IMR-90 (cell line): ENCODE measurements at regions not wholly inside any gene's neighbourhood (a gene's known extent, or its start where the extent isn't known, plus 50 kb on each side); places are given as distances from the start of the nearest gene placed in this dataset.

Source experiments
- CEBPB ChIP-seq: IDR thresholded peaks from 2 replicates; pipeline ENCODE4 v1.6.1; 2012; ENCODE audit warnings: low read depth, low read length, improper control_type of control experiment
- POLR2A ChIP-seq: IDR thresholded peaks from 2 replicates; pipeline ENCODE4 v1.6.1; 2012; ENCODE audit warnings: mild to moderate bottlenecking, low read depth, low read length
- RAD21 ChIP-seq: IDR thresholded peaks from 2 replicates; pipeline ENCODE4 v1.6.1; 2012; ENCODE audit warnings: low read length, improper control_type of control experiment
- TF ChIP-seq, protein P1 (sequence below): conservative IDR thresholded peaks from 2 replicates; pipeline ENCODE4 v1.5.1; 2012; ENCODE audit warnings: mild to moderate bottlenecking, low read depth, low read length, improper control_type of control experiment

DNA sequence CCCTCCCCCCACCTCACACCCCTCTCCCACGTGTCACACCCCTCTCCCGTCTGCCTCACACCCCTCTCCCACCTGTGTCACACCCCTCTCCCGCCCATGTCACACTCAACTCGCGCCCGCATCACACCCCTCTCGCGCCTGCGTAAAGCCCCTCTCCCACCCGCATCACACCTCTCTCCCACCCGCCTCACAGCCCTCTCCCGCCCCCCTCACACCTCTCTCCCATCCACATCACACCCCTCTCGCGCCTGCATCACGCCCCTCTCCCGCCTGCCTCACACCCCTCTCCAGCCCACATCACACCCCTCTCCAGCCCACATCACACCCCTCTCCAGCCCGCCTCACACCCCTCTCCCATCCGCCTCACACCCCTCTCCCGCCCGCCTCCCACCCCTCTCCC is 173.5 kb upstream of the FOXD4L5 start:
- TF ChIP-seq, protein P1, sequence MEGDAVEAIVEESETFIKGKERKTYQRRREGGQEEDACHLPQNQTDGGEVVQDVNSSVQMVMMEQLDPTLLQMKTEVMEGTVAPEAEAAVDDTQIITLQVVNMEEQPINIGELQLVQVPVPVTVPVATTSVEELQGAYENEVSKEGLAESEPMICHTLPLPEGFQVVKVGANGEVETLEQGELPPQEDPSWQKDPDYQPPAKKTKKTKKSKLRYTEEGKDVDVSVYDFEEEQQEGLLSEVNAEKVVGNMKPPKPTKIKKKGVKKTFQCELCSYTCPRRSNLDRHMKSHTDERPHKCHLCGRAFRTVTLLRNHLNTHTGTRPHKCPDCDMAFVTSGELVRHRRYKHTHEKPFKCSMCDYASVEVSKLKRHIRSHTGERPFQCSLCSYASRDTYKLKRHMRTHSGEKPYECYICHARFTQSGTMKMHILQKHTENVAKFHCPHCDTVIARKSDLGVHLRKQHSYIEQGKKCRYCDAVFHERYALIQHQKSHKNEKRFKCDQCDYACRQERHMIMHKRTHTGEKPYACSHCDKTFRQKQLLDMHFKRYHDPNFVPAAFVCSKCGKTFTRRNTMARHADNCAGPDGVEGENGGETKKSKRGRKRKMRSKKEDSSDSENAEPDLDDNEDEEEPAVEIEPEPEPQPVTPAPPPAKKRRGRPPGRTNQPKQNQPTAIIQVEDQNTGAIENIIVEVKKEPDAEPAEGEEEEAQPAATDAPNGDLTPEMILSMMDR, result no peak
- TF ChIP-seq POLR2A (no peak), CEBPB (no peak), RAD21 (no peak)
